M059J (cell line): ENCODE measurements at regions not wholly inside any gene's neighbourhood (a gene's known extent, or its start where the extent isn't known, plus 50 kb on each side); places are given as distances from the start of the nearest gene placed in this dataset.

Experiments used
- DNase-seq: peaks from one replicate; pipeline ENCODE4 v3.0.0-alpha.2; 2012; ENCODE audit warnings: low read depth

GRCh38 chr18:40904295-40904694, 1050.7 kb upstream of the PIK3C3 start:
- peak; percentile 54 for DNase-seq

GRCh38 chr18:40902436-40902835, 1052.6 kb upstream of the PIK3C3 start:
- DNase-seq: peak; percentile 52

GRCh38 chr18:40897884-40898283, 1057.2 kb upstream of the PIK3C3 start:
- no peak for DNase-seq

- DNase-seq: no peak
Measured at GRCh38 chr18:40883271-40883670, 1071.8 kb upstream of the PIK3C3 start.

GRCh38 chr18:40882468-40882867, 1072.6 kb upstream of the PIK3C3 start:
- peak; percentile 39 for DNase-seq

- DNase-seq: no peak
Measured at GRCh38 chr18:40878371-40878770, 1076.7 kb upstream of the PIK3C3 start.

GRCh38 chr18:40877096-40877495, 1077.9 kb upstream of the PIK3C3 start:
- peak; percentile 97 for DNase-seq

GRCh38 chr18:40875101-40875615, 1079.9 kb upstream of the PIK3C3 start:
- peak; percentile 86 for DNase-seq

- peak; percentile 58 for DNase-seq
Measured at GRCh38 chr18:40874233-40874632, 1080.8 kb upstream of the PIK3C3 start.

GRCh38 chr18:40868110-40868858, 1086.8 kb upstream of the PIK3C3 start:
- peak; percentile 97 for DNase-seq

GRCh38 chr18:40867459-40867858, 1087.6 kb upstream of the PIK3C3 start:
- DNase-seq: peak; percentile 82

GRCh38 chr18:40866968-40867367, 1088.1 kb upstream of the PIK3C3 start:
- no peak for DNase-seq

GRCh38 chr18:40866013-40866645, 1088.9 kb upstream of the PIK3C3 start:
- DNase-seq: peak; percentile 80

- no peak for DNase-seq
Measured at GRCh38 chr18:40864846-40865245, 1090.2 kb upstream of the PIK3C3 start.

- no peak for DNase-seq
Measured at GRCh38 chr18:40863801-40864200, 1091.2 kb upstream of the PIK3C3 start.

- no peak for DNase-seq
Measured at GRCh38 chr18:40860189-40860588, 1094.8 kb upstream of the PIK3C3 start.

GRCh38 chr18:40855661-40856060, 1099.4 kb upstream of the PIK3C3 start:
- DNase-seq: no peak

GRCh38 chr18:40852406-40852805, 1102.6 kb upstream of the PIK3C3 start:
- peak; percentile 79 for DNase-seq

GRCh38 chr18:40851014-40851429, 1104.0 kb upstream of the PIK3C3 start:
- DNase-seq: peak; percentile 90

- DNase-seq: no peak
Measured at GRCh38 chr18:40849886-40850285, 1105.1 kb upstream of the PIK3C3 start.

GRCh38 chr18:40841467-40841866, 1113.6 kb upstream of the PIK3C3 start:
- peak; percentile 90 for DNase-seq

- DNase-seq: no peak
Measured at GRCh38 chr18:40841063-40841462, 1114.0 kb upstream of the PIK3C3 start.

- peak; percentile 39 for DNase-seq
Measured at GRCh38 chr18:40832362-40832761, 1122.7 kb upstream of the PIK3C3 start.
